ENCODE measurements at regions not wholly inside any gene's neighbourhood (a gene's known extent, or its start where the extent isn't known, plus 50 kb on each side); places are given as distances from the start of the nearest gene placed in this dataset.
"Not testable (repeated sequence)": the region's sequence is repeated elsewhere in the genome, so short reads cannot be mapped to it uniquely, and the experiment has no call there.

DNA sequence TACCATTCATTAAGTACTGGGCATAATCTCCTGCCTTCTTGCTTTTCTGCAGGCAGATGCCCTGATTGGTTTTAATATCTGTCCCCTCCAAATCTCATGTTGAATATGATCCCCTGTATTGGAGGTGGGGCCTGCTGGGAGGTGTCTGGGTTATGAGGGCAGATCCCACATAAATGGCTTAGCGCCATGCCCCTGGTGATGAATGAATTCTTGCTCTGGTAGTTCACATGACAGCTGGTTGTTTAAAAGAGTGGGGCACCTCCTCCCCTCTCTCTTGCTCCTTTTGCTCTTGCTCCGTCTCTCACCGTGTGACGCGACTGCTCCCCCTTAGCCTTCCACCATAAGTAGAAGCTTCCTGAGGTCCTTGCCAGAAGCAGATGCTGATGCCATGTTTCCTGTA, 564.0 kb upstream of the BRINP1 start:
- no peak for DNase-seq (ENCODE audit: low read depth in 2 of 2)

DNA sequence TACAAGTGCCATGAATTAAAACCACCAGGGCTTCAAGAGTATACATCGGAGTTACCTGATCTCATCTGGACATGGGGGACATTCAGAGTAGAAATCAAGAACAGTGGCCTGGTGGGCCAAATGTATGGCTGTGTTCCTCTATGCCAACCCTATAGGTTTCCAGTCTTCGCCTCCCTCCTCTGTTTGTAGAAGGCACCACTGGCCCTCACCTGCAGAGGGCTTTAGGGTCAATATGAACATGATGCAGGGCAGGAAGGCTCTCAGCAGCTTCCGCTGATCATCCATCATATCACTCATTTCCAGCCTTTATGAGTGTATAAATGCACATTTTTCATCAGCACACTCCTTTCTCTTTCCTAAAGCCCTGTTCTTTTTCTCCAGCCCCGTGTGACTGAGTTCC, 555.5 kb upstream of the BRINP1 start:
- no peak for DNase-seq (ENCODE audit: low read depth in 2 of 2)

DNA sequence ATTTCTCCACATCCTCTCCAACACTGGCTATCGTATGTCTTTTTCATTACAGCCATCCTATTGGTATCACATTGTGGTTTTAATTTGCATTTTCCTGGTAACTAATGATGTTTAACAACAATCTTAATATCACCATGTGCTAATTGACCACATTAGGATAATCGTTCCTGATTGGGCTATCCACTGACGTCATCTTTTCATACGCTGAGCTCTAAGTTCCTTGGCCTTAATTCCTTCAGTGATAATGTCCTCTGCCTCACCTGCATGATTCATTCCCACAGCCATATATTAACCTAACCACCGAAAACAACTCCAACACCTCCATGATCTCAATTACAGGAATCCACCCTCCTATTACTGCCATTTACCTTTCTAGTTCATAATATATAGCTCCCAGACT, 547.9 kb upstream of the BRINP1 start:
- no peak for DNase-seq (ENCODE audit: low read depth in 2 of 2)

DNA sequence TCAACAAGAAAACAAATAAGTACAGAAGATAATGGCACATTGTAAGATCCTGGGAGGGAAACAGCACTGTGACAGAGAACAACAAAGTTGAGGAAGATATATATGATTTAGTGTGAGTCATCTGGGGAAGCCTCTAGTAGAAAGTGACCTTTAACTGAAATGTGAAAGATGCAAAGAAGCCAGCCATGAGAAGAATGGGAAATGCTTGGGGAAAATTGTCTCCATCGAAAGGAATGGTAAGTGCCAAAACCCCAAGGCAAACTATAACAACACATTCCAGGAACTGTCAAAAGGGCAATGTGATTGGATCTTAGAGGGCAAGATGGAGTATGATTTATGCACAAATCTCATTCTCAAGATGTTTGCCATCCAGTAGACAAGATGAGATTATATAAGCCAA, 537.8 kb upstream of the BRINP1 start:
- no peak for DNase-seq (ENCODE audit: low read depth in 2 of 2)

DNA sequence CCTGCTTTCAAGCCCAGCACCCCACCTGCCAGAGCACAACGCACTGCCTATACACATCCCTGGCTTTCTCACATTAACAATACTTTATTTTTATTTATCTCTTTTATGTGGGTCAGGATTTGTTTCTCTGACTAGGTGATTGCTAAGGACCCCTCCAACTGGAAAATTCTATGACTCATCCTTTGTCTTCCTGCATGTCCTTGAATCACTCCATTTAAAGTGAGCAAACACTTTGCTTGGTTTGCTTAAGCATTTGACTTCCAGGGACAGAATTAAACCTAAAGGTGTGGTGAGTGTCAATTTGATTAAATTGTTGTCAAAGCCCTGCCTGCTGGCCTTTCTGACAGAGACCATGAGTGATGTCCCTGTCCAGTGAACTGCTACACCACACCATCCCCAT, 536.5 kb upstream of the BRINP1 start:
- no peak for DNase-seq (ENCODE audit: low read depth in 2 of 2)

DNA sequence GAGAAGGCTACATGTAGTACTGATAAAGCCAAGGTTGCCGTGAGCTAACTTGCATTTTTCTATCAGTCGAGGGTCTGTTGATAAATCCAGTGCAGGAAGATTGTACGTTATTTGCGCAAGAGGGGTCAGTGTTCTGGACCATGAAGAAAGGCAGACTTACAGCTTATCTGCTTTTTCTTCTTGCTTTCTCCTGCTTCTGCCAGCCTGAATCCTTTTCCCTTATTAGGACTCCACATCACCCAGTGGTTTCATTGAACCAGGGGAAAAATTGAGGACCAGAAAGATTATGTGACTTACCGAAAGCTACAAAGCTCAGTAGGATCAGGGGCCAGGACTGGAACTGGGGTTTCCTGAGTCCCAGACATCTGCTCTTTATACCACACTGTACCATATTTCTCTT, 534.6 kb upstream of the BRINP1 start:
- DNase-seq (ENCODE audit: low read depth in 2 of 2) = no peak

DNA sequence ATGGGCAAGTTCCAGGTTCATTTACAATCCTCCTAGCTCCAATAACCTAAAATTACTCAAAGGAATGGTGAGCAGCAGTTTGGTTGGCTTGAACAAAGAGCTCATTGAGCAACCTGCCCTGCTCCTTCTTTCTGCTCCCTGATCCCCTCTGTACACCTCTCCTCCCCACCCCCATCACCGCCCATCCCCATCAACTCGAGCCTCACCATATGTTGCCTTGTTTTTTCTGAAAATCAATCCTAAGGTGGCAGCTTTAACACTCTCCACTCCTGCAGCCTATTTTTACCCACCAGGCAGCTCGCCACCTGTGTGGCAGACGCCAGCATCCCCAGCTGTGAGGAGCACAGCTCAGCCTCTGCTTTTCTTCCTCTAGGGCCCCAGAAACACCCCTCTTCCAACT, 533.4 kb upstream of the BRINP1 start:
- DNase-seq (ENCODE audit: low read depth in 2 of 2) = no peak

DNA sequence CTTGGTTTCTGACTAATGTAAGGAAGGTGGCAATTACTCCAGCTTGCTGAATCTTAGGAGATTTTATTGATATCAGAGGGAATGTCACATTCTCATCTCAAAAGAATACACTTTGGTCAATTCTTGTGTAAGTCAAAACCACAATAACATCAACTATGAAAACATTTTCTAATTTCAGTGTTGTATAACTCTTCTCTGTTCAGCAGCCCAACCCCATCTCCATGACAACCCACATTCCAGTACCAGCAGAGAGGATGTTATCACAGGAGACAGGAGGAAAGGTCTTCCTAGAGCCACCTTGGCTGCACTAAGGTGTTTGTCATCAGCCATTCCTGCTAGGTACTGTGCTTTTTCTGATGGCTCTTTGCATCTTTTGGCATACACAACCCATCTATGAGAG, 529.1 kb upstream of the BRINP1 start:
- no peak for DNase-seq (ENCODE audit: low read depth in 2 of 2)

DNA sequence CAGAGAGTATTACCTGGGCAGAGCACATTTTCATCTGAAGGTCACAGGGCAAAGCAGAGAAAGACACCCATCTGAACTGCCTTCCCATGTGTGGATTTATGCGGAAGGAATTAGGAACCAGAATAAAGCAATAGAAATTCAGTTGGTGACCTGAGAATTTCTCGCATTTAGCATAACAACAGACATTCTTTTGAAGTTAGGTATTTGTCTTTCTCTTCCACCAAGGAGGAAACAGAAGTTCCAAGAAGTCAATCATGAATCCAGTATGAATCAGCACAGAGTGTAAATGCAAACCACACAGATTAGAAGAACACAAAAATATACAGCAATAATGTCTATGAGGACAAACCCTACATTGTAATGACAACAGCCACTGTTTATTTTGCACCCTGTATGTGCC, 515.2 kb upstream of the BRINP1 start:
- DNase-seq (ENCODE audit: low read depth in 2 of 2) = no peak

DNA sequence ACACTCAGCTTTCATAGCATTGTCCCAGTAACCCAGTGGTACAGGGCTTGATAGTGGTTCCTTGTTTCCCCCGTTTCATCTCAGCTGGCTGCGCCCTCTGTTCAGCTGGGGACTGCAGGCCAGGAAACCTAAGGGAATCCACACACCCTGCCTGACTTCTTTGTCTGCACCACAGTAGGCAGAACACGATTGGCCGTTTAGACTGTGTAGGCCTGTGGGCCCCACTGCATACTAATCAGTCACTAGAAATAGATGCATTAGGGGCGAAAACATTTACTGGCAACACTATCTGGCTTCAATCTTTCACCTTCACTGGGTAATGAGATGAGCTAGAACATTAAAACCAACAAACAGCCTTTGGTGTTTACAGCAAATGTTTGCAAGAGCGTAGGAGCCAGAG, 512.7 kb upstream of the BRINP1 start:
- DNase-seq (ENCODE audit: low read depth in 2 of 2) = no peak

DNA sequence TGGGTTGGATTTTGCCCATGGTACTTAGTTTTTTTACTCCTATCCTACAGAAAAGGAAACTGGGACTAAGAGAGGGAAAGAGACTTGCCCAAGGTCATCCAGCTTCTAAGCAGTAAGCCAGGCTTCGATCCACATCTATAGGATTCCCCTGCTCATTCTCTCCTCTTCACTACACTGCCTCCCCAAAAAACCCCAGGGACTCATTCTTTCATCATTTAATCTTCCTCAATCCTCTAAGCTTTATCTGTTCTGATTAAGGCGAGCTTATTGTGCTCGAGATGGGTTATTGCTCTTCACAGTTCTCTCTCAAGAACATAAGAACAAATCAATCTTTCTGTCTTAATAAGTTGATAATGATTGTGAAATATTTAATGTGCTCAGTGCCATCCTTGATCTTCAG, 511.1 kb upstream of the BRINP1 start:
- no peak for DNase-seq (ENCODE audit: low read depth in 2 of 2)

DNA sequence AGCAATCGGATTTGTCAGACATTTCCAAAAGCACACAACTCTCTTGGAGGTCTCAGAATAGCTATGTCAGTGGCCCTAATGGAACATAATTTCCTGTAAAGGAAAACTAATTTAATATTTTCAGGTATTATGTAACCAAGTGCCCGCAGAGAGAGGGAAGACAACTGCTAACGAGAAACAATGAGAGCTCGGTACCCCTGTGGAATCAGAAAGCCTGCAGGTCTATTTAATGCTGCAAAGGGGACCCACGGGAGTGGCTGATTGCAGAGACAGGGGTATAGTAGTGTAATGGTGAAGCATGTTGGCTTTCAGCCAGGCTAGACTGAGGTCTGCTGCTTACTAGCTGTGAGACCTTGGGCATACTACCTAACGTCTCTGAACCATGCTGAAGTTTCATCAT, 508.1 kb upstream of the BRINP1 start:
- DNase-seq (ENCODE audit: low read depth in 2 of 2) = no peak

DNA sequence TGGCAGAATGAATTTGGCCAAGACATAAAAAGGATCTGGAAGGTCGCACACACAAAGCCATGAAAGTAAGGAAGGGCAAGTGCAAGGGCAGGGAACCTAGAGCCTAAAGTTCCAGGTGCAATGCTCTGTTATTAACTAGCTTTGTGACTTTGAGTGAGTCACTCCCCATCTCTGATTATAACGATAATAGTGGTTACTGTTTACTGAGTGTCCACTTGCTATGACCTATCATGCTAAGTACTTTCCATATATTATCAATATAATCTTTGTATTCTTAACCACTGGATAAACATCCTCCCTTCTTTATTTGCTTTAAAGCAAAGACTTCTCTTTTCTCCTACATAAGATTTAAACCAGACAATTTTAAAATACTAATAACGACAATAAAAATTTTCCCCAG, 504.6 kb upstream of the BRINP1 start:
- no peak for DNase-seq (ENCODE audit: low read depth in 2 of 2)

DNA sequence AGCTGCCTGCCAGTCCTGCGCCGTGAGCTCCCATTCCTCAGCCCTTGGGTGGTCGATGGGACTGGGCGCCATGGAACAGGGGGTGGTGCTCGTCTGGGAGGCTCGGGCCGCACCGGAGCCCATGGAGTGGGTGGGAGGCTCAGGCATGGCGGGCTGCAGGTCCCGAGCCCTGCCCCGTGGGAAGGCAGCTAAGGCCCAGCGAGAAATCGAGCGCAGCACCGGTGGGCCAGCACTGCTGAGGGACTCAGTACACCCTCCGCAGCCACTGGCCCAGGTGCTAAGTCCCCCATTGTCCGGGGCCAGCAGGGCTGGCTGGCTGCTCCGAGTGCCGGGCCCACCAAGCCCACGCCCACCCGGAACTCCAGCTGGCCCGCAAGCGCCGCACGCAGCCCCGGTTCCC, 501.0 kb upstream of the BRINP1 start:
- DNase-seq (ENCODE audit: low read depth in 2 of 2) = not testable (repeated sequence)

DNA sequence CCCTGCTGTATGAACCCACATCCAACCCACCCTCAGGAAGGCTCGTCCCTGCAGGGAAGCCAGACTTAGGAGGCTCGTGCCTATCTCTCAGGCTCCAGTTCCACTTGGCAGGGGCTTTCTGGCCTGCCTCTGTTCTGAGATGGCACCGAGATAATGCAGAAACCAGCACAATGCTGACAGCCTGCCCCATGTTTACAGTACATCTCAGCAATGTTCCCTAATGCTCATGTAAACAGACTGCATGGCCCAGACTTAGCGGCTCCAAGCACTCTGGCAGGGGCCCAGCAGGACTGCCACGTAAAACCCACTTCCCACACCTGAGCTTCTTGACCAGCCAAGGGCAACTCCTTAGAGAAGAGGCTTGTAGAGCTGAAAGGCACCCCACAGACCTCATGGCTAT, 499.5 kb upstream of the BRINP1 start:
- DNase-seq (ENCODE audit: low read depth in 2 of 2) = no peak

DNA sequence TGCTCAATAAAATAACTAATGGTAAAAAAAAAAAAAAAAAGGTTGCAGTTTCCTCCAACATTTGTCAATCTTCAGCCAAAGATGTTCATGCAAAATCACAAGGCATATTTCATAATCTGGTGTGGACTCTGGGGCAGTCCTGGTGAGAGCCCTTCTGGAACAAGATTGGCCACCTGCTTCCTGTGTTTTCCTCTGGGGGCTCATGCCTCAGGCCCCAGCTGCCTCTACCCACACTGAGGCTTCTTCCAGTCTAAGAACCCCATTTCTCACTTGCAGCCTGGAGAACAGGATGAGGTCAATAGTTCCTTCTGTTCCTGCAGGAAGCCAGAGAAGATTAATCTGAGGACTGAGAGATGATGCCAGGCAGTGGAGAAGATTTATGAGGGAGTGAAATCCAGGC, 492.6 kb upstream of the BRINP1 start:
- no peak for DNase-seq (ENCODE audit: low read depth in 2 of 2)

DNA sequence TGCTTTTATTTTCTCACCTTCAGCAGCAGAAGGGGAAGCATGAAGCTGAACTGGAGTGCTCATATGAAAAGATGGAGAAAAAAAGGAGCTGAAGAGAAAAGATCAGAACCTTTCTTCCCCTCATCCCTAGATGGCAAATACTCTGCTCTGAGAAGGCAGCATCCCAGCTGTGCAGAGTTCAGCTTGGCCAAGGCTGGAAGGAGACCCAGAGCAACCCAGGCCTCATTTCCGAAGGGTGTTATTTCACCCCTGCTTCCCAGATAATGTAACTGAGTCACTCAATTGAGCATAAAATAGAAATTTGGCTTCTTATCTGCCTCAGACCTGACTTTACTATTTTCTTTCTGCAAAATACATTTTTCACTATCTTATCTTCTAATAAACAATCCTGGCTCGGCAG, 489.9 kb upstream of the BRINP1 start:
- DNase-seq (ENCODE audit: low read depth in 2 of 2) = no peak

DNA sequence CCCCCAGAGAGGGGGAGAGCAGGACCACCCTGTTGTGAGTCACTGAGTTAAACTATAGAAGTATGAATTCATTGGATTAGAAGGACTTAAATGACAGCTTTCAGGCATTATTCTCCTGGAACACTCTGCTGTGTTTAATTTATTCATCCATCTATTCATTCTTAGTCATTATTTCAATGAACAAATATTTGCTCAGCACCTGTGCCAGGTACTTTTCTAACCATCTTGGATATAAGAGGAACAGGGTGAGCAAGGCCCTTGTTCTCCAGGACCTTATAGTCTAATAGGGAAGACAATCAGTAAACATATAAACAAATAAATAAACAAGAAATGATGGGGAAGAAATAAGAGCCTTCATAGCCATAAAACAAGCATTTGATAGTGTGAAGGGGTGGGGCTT, 483.9 kb upstream of the BRINP1 start:
- DNase-seq (ENCODE audit: low read depth in 2 of 2) = no peak

DNA sequence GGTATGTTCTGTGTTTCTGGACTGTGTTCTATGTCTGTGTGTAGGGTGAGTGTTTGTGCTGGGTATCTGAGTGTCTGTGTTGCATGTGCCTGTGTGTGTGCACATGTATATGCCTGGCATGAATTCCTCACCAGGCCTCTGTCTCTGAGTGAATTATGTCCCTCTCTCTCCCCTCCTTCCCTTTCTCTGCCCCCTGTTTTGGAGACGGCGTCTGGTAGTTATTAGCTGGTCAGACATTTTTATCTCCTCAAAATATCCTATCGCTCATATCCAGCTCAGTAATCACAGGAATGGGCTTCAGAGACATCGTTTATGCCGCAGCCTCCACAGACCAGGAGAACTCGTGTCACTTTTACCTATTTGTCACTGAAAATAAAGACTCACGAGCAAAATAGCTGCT, 483.2 kb upstream of the BRINP1 start:
- DNase-seq (ENCODE audit: low read depth in 2 of 2) = no peak

DNA sequence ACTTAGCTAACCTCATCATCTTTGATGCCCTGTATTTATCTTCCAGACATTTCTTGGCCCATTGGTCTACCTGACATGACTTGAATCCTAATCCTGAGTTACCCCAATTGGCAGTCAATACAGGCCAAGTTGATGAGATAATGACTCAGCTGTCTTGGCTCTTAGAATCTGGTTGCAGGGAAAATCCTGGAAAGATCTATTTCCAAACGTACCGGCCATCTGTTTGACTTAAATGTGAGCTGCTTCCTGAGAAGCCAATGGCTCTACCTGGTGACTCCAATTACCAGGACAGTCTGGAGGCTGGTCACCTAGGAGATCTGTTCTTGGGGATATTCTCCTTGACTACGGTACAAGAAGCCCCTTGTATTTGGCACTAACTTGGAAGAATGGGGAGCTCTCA, 475.2 kb upstream of the BRINP1 start:
- no peak for DNase-seq (ENCODE audit: low read depth in 2 of 2)

DNA sequence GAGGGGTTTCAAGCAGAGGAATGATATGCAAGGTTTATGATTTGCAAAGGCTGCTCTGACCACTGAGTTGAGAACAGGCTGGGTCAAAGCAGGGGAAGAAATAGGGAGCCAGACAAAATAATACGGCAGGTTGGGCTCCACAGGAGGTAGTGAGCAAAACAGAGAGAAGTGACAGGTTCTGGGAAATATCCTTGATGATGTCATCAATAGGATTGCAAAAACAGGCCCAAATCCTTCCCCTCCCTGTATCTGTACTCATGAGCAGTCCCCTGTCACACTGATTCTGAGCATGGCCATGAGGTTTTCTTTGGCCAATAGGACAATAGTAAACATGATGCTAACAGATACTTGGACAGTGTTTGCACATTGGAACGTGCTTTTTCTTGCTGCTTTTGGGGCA, 471.8 kb upstream of the BRINP1 start:
- DNase-seq (ENCODE audit: low read depth in 2 of 2) = no peak

DNA sequence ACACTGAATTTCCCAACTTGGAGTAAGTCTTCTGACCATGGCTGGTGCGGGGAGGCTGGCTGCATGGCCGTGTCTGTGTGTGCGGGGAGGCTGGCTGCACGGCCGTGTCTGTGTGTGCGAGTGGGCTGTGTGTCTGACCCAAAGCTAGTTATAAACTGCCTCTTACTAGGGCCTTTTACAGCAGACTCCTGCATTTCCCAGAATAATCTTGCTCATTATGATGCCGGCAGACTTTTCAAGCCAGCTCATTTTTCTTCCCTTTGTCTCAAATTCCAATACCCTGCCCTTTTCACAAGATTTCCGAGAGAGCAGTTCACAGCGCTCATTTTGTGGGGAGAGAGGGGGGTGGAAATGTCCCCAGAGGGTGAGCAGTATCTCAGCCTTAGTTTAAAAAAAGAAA, 470.7 kb upstream of the BRINP1 start:
- DNase-seq (ENCODE audit: low read depth in 2 of 2) = no peak

DNA sequence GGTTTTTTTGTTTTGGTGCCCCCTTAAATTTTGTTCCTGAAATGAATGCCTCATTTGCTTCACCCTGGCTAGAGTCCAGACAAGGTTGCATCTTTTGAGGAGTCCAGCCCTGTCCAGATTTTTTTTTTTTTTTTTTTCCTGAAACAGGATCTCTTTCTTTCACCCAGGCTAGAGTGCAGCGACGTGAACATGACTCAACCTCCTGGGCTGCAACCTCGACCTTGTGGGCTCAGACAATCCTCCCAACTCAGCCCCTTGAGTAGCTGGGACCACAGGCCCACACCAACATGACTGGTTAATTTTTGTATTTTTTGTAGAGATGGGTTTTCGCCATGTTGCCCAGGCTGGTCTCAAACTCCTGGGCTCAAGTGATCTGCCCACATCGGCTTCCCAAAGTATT, 469.0 kb upstream of the BRINP1 start:
- DNase-seq (ENCODE audit: low read depth in 2 of 2) = no peak

DNA sequence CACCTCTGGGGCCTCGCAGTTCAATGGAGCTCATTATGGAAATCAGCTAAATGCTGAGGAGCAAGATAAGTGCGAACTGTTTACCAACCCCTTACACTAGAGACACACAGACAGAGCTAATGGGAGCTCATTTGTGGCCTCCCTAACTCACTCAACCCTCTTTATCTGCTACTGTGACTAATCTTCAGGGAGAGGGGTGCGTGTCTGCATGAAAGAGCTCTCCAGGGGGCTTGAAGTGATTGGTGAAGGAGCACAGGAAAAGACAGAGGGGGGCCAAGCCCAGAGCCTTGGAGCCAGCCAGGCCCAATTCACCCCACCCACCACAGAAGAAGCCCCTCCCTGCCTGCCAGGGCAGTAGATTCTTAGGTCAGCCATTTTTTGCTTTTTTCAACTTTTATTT, 466.8 kb upstream of the BRINP1 start:
- no peak for DNase-seq (ENCODE audit: low read depth in 2 of 2)

DNA sequence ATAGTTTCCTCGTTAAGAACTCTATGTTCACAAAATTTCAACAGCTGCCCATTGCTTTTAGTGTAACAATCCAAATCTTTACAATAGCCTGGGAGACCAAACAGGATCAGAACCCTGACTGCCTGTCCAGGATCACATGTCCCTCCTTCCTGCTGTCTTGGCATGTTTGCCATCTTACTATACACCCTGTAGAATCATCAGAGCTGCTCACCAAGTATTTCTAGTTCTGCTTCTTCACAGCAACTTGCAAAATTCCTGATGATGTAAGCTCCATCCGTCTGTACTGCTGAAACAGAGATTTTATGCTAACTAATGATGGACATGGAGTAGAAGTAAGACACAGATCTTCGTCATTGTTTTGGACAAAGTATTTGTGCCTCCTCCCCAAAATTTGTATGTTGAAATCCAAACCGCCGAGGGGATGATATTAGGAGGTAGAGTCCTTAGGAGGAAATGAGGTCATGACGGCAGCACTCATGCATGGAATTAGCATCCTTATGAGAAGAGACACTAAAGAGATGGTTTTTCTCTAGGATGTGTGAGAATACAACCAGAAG, 464.9 kb upstream of the BRINP1 start:
- no peak for DNase-seq (ENCODE audit: low read depth in 2 of 2)

Data from activated CD4-positive, alpha-beta T cell treated with anti-CD3 and anti-CD28 coated beads for 24 hours (primary cell).